Neural cell (in vitro differentiated cells): ENCODE measurements at regions not wholly inside any gene's neighbourhood (a gene's known extent, or its start where the extent isn't known, plus 50 kb on each side); places are given as distances from the start of the nearest gene placed in this dataset.
"Not testable (repeated sequence)": the region's sequence is repeated elsewhere in the genome, so short reads cannot be mapped to it uniquely, and the experiment has no call there.

Source experiments
- H2AFZ ChIP-seq: fragments of 200-600, 300-800 bp; sonication (generic), shearing (Covaris generic); 2 replicates; pipeline ENCODE4 v1.6.0; 2014; ENCODE audit warnings: low read depth, mild to moderate bottlenecking, antibody characterized with exemption, low read length, moderate library complexity
- H3F3A ChIP-seq: fragments of 200-600 bp; shearing (Covaris generic); 2 replicates; pipeline ENCODE4 v1.6.1; 2016; ENCODE audit warnings: mild to moderate bottlenecking, moderate library complexity, mixed read lengths, antibody characterized with exemption, low read length; ENCODE audit not compliant: insufficient read depth, poor library complexity, severe bottlenecking
- H3K27ac ChIP-seq: fragments of 200-600, 300-800 bp; sonication (generic), shearing (Covaris generic); 2 replicates; pipeline ENCODE4 v1.5.1; 2014; ENCODE audit warnings: mild to moderate bottlenecking, low read length, moderate library complexity
- H3K27me3 ChIP-seq: fragments of 300-800, 200-600 bp; sonication (generic), shearing (Covaris generic); 2 replicates; pipeline ENCODE4 v1.6.0; 2014; ENCODE audit warnings: mild to moderate bottlenecking, low read depth, low read length, moderate library complexity; ENCODE audit not compliant: insufficient read depth
- H3K36me3 ChIP-seq: fragments of 300-800, 200-600 bp; sonication (generic), shearing (Covaris generic); 2 replicates; pipeline ENCODE4 v1.5.1; 2014; ENCODE audit warnings: mild to moderate bottlenecking, antibody characterized with exemption, low read length, moderate library complexity; ENCODE audit not compliant: insufficient read depth
- H3K4me2 ChIP-seq: fragments of 300-800, 200-600 bp; sonication (generic), shearing (Covaris generic); 2 replicates; pipeline ENCODE4 v1.6.0; 2014; ENCODE audit warnings: mild to moderate bottlenecking, low read length
- H3K4me3 ChIP-seq: fragments of 300-800, 200-600 bp; sonication (generic), shearing (Covaris generic); 2 replicates; pipeline ENCODE4 v1.5.1; 2014; ENCODE audit warnings: mild to moderate bottlenecking, low read length, moderate library complexity
- H3K79me2 ChIP-seq: fragments of 200-600 bp; shearing (Covaris generic); replicated peaks from 2 replicates; pipeline ENCODE4 v1.6.0; 2014; ENCODE audit warnings: mild to moderate bottlenecking, low read length, moderate library complexity; ENCODE audit not compliant: insufficient read depth
- H3K9ac ChIP-seq: fragments of 300-800, 200-600 bp; sonication (generic), shearing (Covaris generic); 2 replicates; pipeline ENCODE4 v1.6.1; 2016; ENCODE audit warnings: mild to moderate bottlenecking, low read length, mixed read lengths
- H3K9me2 ChIP-seq: fragments of 200-600 bp; shearing (Covaris generic); 2 replicates; pipeline ENCODE4 v1.6.1; 2016; ENCODE audit warnings: mild to moderate bottlenecking, low read length, mixed read lengths; ENCODE audit not compliant: insufficient read depth
- H3K9me3 ChIP-seq: fragments of 200-600, 300-800 bp; sonication (generic), shearing (Covaris generic); 2 replicates; pipeline ENCODE4 v1.6.1; 2016; ENCODE audit warnings: mild to moderate bottlenecking, mixed run types, low read length, moderate library complexity, mixed read lengths
- H4K20me1 ChIP-seq: fragments of 200-600 bp; shearing (Covaris generic); 2 replicates; pipeline ENCODE4 v1.6.1; 2016; ENCODE audit warnings: mild to moderate bottlenecking, mixed run types; ENCODE audit not compliant: insufficient read depth
- EP300 ChIP-seq: fragments of 450-650 bp; conservative IDR thresholded peaks from 2 replicates; pipeline ENCODE4 v1.6.1; 2014; ENCODE audit warnings: antibody characterized with exemption, mild to moderate bottlenecking, moderate library complexity; ENCODE audit not compliant: poor library complexity, severe bottlenecking
- EZH2 ChIP-seq: fragments of 200-600, 300-800 bp; shearing (Covaris generic), sonication (generic); IDR thresholded peaks from 2 replicates; pipeline ENCODE4 v1.6.1; 2014; ENCODE audit warnings: antibody characterized with exemption, low read length, borderline replicate concordance, mild to moderate bottlenecking; ENCODE audit not compliant: insufficient read depth, poor library complexity, severe bottlenecking
- MXI1 ChIP-seq: fragments of 450-650 bp; conservative IDR thresholded peaks from 2 replicates; pipeline ENCODE4 v1.6.1; 2014; ENCODE audit warnings: antibody characterized with exemption, mild to moderate bottlenecking; ENCODE audit not compliant: poor library complexity, severe bottlenecking
- POLR2AphosphoS5 ChIP-seq: IDR thresholded peaks from 2 replicates; pipeline ENCODE4 v1.6.1; 2012
- RAD21 ChIP-seq: fragments of 450-650 bp; conservative IDR thresholded peaks from 2 replicates; pipeline ENCODE4 v1.6.1; 2014; ENCODE audit warnings: antibody characterized with exemption, mild to moderate bottlenecking, moderate library complexity
- SMC3 ChIP-seq: fragments of 450-650 bp; conservative IDR thresholded peaks from 2 replicates; pipeline ENCODE4 v1.6.1; 2014; ENCODE audit warnings: antibody characterized with exemption, mild to moderate bottlenecking, moderate library complexity; ENCODE audit not compliant: poor library complexity
- TAF1 ChIP-seq: IDR thresholded peaks from 2 replicates; pipeline ENCODE4 v1.6.1; 2012; ENCODE audit warnings: low read depth
- TF ChIP-seq, protein P1 (sequence below): IDR thresholded peaks from 2 replicates; pipeline ENCODE4 v1.6.1; 2012; ENCODE audit warnings: borderline replicate concordance
- TF ChIP-seq, protein P2 (sequence below): fragments of 450-650 bp; IDR thresholded peaks from 2 replicates; pipeline ENCODE4 v1.5.1; 2014; ENCODE audit warnings: antibody characterized with exemption, mild to moderate bottlenecking, moderate library complexity; ENCODE audit not compliant: poor library complexity, severe bottlenecking

DNA sequence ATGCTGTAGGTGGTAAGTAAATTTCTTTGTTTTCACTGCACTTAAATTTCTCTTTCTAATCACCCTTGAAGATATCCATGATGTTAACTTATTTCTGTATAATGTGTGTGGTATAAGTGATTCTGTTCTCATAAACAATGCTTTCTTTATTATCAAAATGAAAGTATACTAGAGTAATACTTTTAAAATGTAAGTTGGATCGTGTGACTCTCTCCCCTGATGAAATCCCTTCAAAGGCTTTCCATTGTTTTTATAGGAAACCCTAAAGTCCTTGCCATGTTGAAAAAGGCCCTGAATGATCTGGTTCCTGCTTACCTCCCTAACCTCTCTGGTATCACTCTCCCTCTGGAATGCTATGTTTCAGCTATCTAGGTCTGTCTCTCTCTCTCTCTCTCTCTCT, 191.1 kb upstream of the LHX8 start:
- H2AFZ ChIP-seq: no peak overlapping the region
- H3K4me2 ChIP-seq: no peak overlapping the region
- H3K27me3 ChIP-seq: no peaks in the 10 kb centered on the region
- H3K27ac ChIP-seq: no peak overlapping the region
- no peaks in the 10 kb centered on the region for H3K36me3 ChIP-seq
- no peaks in the 10 kb centered on the region for H3K9me2 ChIP-seq
- TF ChIP-seq, protein P1, sequence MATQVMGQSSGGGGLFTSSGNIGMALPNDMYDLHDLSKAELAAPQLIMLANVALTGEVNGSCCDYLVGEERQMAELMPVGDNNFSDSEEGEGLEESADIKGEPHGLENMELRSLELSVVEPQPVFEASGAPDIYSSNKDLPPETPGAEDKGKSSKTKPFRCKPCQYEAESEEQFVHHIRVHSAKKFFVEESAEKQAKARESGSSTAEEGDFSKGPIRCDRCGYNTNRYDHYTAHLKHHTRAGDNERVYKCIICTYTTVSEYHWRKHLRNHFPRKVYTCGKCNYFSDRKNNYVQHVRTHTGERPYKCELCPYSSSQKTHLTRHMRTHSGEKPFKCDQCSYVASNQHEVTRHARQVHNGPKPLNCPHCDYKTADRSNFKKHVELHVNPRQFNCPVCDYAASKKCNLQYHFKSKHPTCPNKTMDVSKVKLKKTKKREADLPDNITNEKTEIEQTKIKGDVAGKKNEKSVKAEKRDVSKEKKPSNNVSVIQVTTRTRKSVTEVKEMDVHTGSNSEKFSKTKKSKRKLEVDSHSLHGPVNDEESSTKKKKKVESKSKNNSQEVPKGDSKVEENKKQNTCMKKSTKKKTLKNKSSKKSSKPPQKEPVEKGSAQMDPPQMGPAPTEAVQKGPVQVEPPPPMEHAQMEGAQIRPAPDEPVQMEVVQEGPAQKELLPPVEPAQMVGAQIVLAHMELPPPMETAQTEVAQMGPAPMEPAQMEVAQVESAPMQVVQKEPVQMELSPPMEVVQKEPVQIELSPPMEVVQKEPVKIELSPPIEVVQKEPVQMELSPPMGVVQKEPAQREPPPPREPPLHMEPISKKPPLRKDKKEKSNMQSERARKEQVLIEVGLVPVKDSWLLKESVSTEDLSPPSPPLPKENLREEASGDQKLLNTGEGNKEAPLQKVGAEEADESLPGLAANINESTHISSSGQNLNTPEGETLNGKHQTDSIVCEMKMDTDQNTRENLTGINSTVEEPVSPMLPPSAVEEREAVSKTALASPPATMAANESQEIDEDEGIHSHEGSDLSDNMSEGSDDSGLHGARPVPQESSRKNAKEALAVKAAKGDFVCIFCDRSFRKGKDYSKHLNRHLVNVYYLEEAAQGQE: no peak
- no peak for TF ChIP-seq MXI1
- TF ChIP-seq SMC3: no peak
- TF ChIP-seq POLR2AphosphoS5: no peak
- TF ChIP-seq, protein P2, sequence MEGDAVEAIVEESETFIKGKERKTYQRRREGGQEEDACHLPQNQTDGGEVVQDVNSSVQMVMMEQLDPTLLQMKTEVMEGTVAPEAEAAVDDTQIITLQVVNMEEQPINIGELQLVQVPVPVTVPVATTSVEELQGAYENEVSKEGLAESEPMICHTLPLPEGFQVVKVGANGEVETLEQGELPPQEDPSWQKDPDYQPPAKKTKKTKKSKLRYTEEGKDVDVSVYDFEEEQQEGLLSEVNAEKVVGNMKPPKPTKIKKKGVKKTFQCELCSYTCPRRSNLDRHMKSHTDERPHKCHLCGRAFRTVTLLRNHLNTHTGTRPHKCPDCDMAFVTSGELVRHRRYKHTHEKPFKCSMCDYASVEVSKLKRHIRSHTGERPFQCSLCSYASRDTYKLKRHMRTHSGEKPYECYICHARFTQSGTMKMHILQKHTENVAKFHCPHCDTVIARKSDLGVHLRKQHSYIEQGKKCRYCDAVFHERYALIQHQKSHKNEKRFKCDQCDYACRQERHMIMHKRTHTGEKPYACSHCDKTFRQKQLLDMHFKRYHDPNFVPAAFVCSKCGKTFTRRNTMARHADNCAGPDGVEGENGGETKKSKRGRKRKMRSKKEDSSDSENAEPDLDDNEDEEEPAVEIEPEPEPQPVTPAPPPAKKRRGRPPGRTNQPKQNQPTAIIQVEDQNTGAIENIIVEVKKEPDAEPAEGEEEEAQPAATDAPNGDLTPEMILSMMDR: no peak
- TF ChIP-seq EP300: no peak
- TF ChIP-seq RAD21: no peak
- TF ChIP-seq EZH2: no peak
- TF ChIP-seq TAF1: no peak
- no peaks in the 10 kb centered on the region for H3K9me3 ChIP-seq
- H3K79me2 ChIP-seq: no peaks in the 10 kb centered on the region
- H4K20me1 ChIP-seq: no peaks in the 10 kb centered on the region
- no peak overlapping the region for H3K4me3 ChIP-seq
- H3F3A ChIP-seq: no peaks in the 10 kb centered on the region
- no peak overlapping the region for H3K9ac ChIP-seq

DNA sequence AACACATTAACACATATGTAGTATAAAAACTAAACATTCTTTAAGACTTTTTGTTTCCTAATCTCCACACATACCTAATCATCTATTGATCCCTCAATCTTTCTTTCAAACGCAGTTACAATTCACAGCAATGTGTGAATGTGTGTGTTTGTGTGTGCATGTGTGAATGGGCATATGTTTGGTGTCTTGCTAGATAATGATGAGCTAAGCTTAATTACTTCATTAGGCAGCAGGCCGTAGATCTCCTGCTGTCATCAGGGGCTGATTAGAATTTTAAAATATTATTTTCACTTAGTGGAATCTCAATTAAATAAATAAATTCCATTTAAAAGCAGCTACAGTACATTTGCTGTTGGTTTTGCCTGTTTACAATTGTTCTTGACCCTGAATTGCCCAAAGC, 187.8 kb upstream of the LHX8 start:
- no peak overlapping the region for H3K4me3 ChIP-seq
- H4K20me1 ChIP-seq: no peaks in the 10 kb centered on the region
- H3K27me3 ChIP-seq: no peaks in the 10 kb centered on the region
- TF ChIP-seq SMC3 (no peak), RAD21 (no peak), EZH2 (no peak), POLR2AphosphoS5 (no peak), EP300 (no peak), MXI1 (no peak), TAF1 (no peak)
- TF ChIP-seq, protein P2: no peak
- TF ChIP-seq, protein P1: no peak
- H3K79me2 ChIP-seq: no peaks in the 10 kb centered on the region
- no peak overlapping the region for H3K9ac ChIP-seq
- H3K9me2 ChIP-seq: no peaks in the 10 kb centered on the region
- no peak overlapping the region for H2AFZ ChIP-seq
- H3K9me3 ChIP-seq: no peaks in the 10 kb centered on the region
- H3K36me3 ChIP-seq: no peaks in the 10 kb centered on the region
- H3F3A ChIP-seq: no peaks in the 10 kb centered on the region
- H3K4me2 ChIP-seq: no peak overlapping the region
- H3K27ac ChIP-seq: no peak overlapping the region

DNA sequence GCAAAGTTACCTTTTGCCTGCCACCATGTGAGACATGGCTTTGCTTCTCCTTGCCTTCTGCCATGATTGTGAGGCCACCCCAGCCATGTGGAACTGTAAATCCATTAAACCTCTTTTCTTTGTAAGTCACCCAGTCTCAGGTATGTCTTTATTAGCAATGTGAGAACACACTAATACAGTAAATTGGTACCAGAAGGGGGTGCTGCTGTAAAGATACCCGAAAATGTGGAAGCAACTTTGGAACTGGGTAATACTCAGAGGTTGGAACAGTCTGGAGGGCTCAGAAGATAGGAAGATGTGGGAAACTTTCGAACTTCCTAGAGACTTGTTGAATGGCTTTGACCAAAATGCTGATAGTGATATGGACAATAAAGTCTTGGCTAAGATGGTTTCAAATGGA, 184.8 kb upstream of the LHX8 start:
- H3K9ac ChIP-seq, H3K27me3 ChIP-seq, H3K36me3 ChIP-seq, H3F3A ChIP-seq, H2AFZ ChIP-seq, H3K9me2 ChIP-seq, H3K4me3 ChIP-seq, H3K9me3 ChIP-seq, H3K79me2 ChIP-seq, H3K4me2 ChIP-seq, H3K27ac ChIP-seq, H4K20me1 ChIP-seq: not testable (repeated sequence)
